ENCODE measurements at regions not wholly inside any gene's neighbourhood (a gene's known extent, or its start where the extent isn't known, plus 50 kb on each side); places are given as distances from the start of the nearest gene placed in this dataset.

GRCh38 chr21:25036775-25037174, 570.5 kb downstream of the MRPL39 start:
- H3K4me3 ChIP-seq (ENCODE audit: low read depth in 1 of 3, low read length in 3 of 3), result no peak overlapping the region
- no peaks in the 10 kb centered on the region for H3K4me1 ChIP-seq (ENCODE audit: control insufficient read depth in 3 of 3, insufficient read depth in 2 of 3, low read depth in 1 of 3, low read length in 2 of 3)
- H3K27ac ChIP-seq (ENCODE audit: low read depth in 1 of 3, low read length in 2 of 3), result no peak overlapping the region
- FAIRE-seq (no peak), DNase-seq (no peak)
- H3K27me3 ChIP-seq (ENCODE audit: control insufficient read depth in 3 of 3, insufficient read depth in 3 of 3, low read length in 3 of 3), result no peaks in the 10 kb centered on the region
- no peaks in the 10 kb centered on the region for H3K9me3 ChIP-seq (ENCODE audit: control insufficient read depth in 2 of 2, insufficient read depth in 1 of 2, low read depth in 1 of 2, low read length in 1 of 2)
- no peaks in the 10 kb centered on the region for H3K36me3 ChIP-seq (ENCODE audit: control insufficient read depth in 3 of 3, insufficient read depth in 2 of 3, low read depth in 1 of 3, low read length in 3 of 3)
- WGBS, 3 donors, result 73 to 92% (median 77%) methylated on average over 1 of the region's 1 CpG

GRCh38 chr21:25031750-25032149, 575.5 kb downstream of the MRPL39 start:
- 66 to 77% (median 76%) methylated on average over 5 of the region's 5 CpGs for WGBS, 3 donors
- DNase-seq, result no peak

GRCh38 chr21:25029580-25029979, 577.7 kb downstream of the MRPL39 start:
- no peak overlapping the region for H3K27ac ChIP-seq (ENCODE audit: low read depth in 1 of 3, low read length in 2 of 3)
- peaks cover 0 to 4% of the 10 kb centered on the region in 2 donors for H3K9me3 ChIP-seq (ENCODE audit: control insufficient read depth in 2 of 2, insufficient read depth in 1 of 2, low read depth in 1 of 2, low read length in 1 of 2)
- 35 to 60% (median 49%) methylated on average over 3 of the region's 3 CpGs for WGBS, 3 donors
- no peak for FAIRE-seq
- no peaks in the 10 kb centered on the region for H3K36me3 ChIP-seq (ENCODE audit: control insufficient read depth in 3 of 3, insufficient read depth in 2 of 3, low read depth in 1 of 3, low read length in 3 of 3)
- no peaks in the 10 kb centered on the region for H3K27me3 ChIP-seq (ENCODE audit: control insufficient read depth in 3 of 3, insufficient read depth in 3 of 3, low read length in 3 of 3)
- H3K4me1 ChIP-seq (ENCODE audit: control insufficient read depth in 3 of 3, insufficient read depth in 2 of 3, low read depth in 1 of 3, low read length in 2 of 3), result no peaks in the 10 kb centered on the region
- DNase-seq, result no peak
- no peak overlapping the region for H3K4me3 ChIP-seq (ENCODE audit: low read depth in 1 of 3, low read length in 3 of 3)

More at GRCh38 chr21:25031750-25032149, 575.5 kb downstream of the MRPL39 start:
- no peaks in the 10 kb centered on the region for H3K36me3 ChIP-seq (ENCODE audit: control insufficient read depth in 3 of 3, insufficient read depth in 2 of 3, low read depth in 1 of 3, low read length in 3 of 3)
- FAIRE-seq, result no peak
- H3K4me3 ChIP-seq (ENCODE audit: low read depth in 1 of 3, low read length in 3 of 3), result no peak overlapping the region
- no peaks in the 10 kb centered on the region for H3K4me1 ChIP-seq (ENCODE audit: control insufficient read depth in 3 of 3, insufficient read depth in 2 of 3, low read depth in 1 of 3, low read length in 2 of 3)
- H3K27me3 ChIP-seq (ENCODE audit: control insufficient read depth in 3 of 3, insufficient read depth in 3 of 3, low read length in 3 of 3), result no peaks in the 10 kb centered on the region
- no peak overlapping the region for H3K27ac ChIP-seq (ENCODE audit: low read depth in 1 of 3, low read length in 2 of 3)
- H3K9me3 ChIP-seq (ENCODE audit: control insufficient read depth in 2 of 2, insufficient read depth in 1 of 2, low read depth in 1 of 2, low read length in 1 of 2), result no peaks in the 10 kb centered on the region

GRCh38 chr21:25025596-25025995, 581.7 kb downstream of the MRPL39 start:
- no peak for FAIRE-seq
- Histone ChIP-seq H3K27ac (ENCODE audit: low read depth in 1 of 3, low read length in 2 of 3) (no peak overlapping the region), H3K9me3 (ENCODE audit: control insufficient read depth in 2 of 2, insufficient read depth in 1 of 2, low read depth in 1 of 2, low read length in 1 of 2) (peaks cover 0 to 7% of the 10 kb centered on the region in 2 donors), H3K36me3 (ENCODE audit: control insufficient read depth in 3 of 3, insufficient read depth in 2 of 3, low read depth in 1 of 3, low read length in 3 of 3) (no peaks in the 10 kb centered on the region), H3K27me3 (ENCODE audit: control insufficient read depth in 3 of 3, insufficient read depth in 3 of 3, low read length in 3 of 3) (no peaks in the 10 kb centered on the region), H3K4me3 (ENCODE audit: low read depth in 1 of 3, low read length in 3 of 3) (no peak overlapping the region), H3K4me1 (ENCODE audit: control insufficient read depth in 3 of 3, insufficient read depth in 2 of 3, low read depth in 1 of 3, low read length in 2 of 3) (no peaks in the 10 kb centered on the region)
- WGBS, 3 donors, result 82 to 90% (median 88%) methylated on average over 2 of the region's 2 CpGs
- no peak for DNase-seq

GRCh38 chr21:25024639-25025038, 582.6 kb downstream of the MRPL39 start:
- DNase-seq (no peak), FAIRE-seq (no peak)
- Histone ChIP-seq H3K4me1 (ENCODE audit: control insufficient read depth in 3 of 3, insufficient read depth in 2 of 3, low read depth in 1 of 3, low read length in 2 of 3) (no peaks in the 10 kb centered on the region), H3K4me3 (ENCODE audit: low read depth in 1 of 3, low read length in 3 of 3) (no peak overlapping the region), H3K27me3 (ENCODE audit: control insufficient read depth in 3 of 3, insufficient read depth in 3 of 3, low read length in 3 of 3) (no peaks in the 10 kb centered on the region), H3K9me3 (ENCODE audit: control insufficient read depth in 2 of 2, insufficient read depth in 1 of 2, low read depth in 1 of 2, low read length in 1 of 2) (peaks cover 0 to 7% of the 10 kb centered on the region in 2 donors), H3K27ac (ENCODE audit: low read depth in 1 of 3, low read length in 2 of 3) (no peak overlapping the region), H3K36me3 (ENCODE audit: control insufficient read depth in 3 of 3, insufficient read depth in 2 of 3, low read depth in 1 of 3, low read length in 3 of 3) (no peaks in the 10 kb centered on the region)
- 74 to 91% (median 81%) methylated on average over 3 of the region's 3 CpGs for WGBS, 3 donors

GRCh38 chr21:25005388-25005787, 601.9 kb downstream of the MRPL39 start:
- H3K36me3 ChIP-seq (ENCODE audit: control insufficient read depth in 3 of 3, insufficient read depth in 2 of 3, low read depth in 1 of 3, low read length in 3 of 3), result no peaks in the 10 kb centered on the region
- WGBS, 3 donors, result 78 to 81% (median 80%) methylated on average over 7 of the region's 7 CpGs
- no peak for FAIRE-seq
- H3K27ac ChIP-seq (ENCODE audit: low read depth in 1 of 3, low read length in 2 of 3), result no peak overlapping the region
- no peaks in the 10 kb centered on the region for H3K9me3 ChIP-seq (ENCODE audit: control insufficient read depth in 2 of 2, insufficient read depth in 1 of 2, low read depth in 1 of 2, low read length in 1 of 2)
- H3K4me1 ChIP-seq (ENCODE audit: control insufficient read depth in 3 of 3, insufficient read depth in 2 of 3, low read depth in 1 of 3, low read length in 2 of 3), result no peaks in the 10 kb centered on the region
- no peak for DNase-seq
- no peaks in the 10 kb centered on the region for H3K27me3 ChIP-seq (ENCODE audit: control insufficient read depth in 3 of 3, insufficient read depth in 3 of 3, low read length in 3 of 3)
- no peak overlapping the region for H3K4me3 ChIP-seq (ENCODE audit: low read depth in 1 of 3, low read length in 3 of 3)

GRCh38 chr21:25002676-25003075, 604.6 kb downstream of the MRPL39 start:
- Histone ChIP-seq H3K27me3 (ENCODE audit: control insufficient read depth in 3 of 3, insufficient read depth in 3 of 3, low read length in 3 of 3) (no peaks in the 10 kb centered on the region), H3K4me1 (ENCODE audit: control insufficient read depth in 3 of 3, insufficient read depth in 2 of 3, low read depth in 1 of 3, low read length in 2 of 3) (no peaks in the 10 kb centered on the region), H3K27ac (ENCODE audit: low read depth in 1 of 3, low read length in 2 of 3) (no peak overlapping the region), H3K36me3 (ENCODE audit: control insufficient read depth in 3 of 3, insufficient read depth in 2 of 3, low read depth in 1 of 3, low read length in 3 of 3) (no peaks in the 10 kb centered on the region), H3K9me3 (ENCODE audit: control insufficient read depth in 2 of 2, insufficient read depth in 1 of 2, low read depth in 1 of 2, low read length in 1 of 2) (no peaks in the 10 kb centered on the region), H3K4me3 (ENCODE audit: low read depth in 1 of 3, low read length in 3 of 3) (no peak overlapping the region)
- whole genome bisulfite sequencing, 3 donors, result 29 to 65% (median 40%) methylated on average over 2 of the region's 2 CpGs
- FAIRE-seq, result no peak
- DNase-seq, result no peak

GRCh38 chr21:24995216-24995615, 612.1 kb downstream of the MRPL39 start:
- H3K27ac ChIP-seq (ENCODE audit: low read depth in 1 of 3, low read length in 2 of 3), result peak overlapping the region in 1 of 3 donors; percentile 48
- DNase-seq (no peak), FAIRE-seq (no peak)
- H3K27me3 ChIP-seq (ENCODE audit: control insufficient read depth in 3 of 3, insufficient read depth in 3 of 3, low read length in 3 of 3), result no peaks in the 10 kb centered on the region
- no peaks in the 10 kb centered on the region for H3K36me3 ChIP-seq (ENCODE audit: control insufficient read depth in 3 of 3, insufficient read depth in 2 of 3, low read depth in 1 of 3, low read length in 3 of 3)
- WGBS, 3 donors, result 15 to 22% (median 17%) methylated on average over 3 of the region's 3 CpGs
- H3K4me3 ChIP-seq (ENCODE audit: low read depth in 1 of 3, low read length in 3 of 3), result no peak overlapping the region
- H3K4me1 ChIP-seq (ENCODE audit: control insufficient read depth in 3 of 3, insufficient read depth in 2 of 3, low read depth in 1 of 3, low read length in 2 of 3), result no peaks in the 10 kb centered on the region
- peaks cover 2 to 3% of the 10 kb centered on the region in 2 donors for H3K9me3 ChIP-seq (ENCODE audit: control insufficient read depth in 2 of 2, insufficient read depth in 1 of 2, low read depth in 1 of 2, low read length in 1 of 2)

- DNase-seq, result no peak
- no peak for FAIRE-seq
- Histone ChIP-seq H3K4me3 (ENCODE audit: low read depth in 1 of 3, low read length in 3 of 3) (no peak overlapping the region), H3K9me3 (ENCODE audit: control insufficient read depth in 2 of 2, insufficient read depth in 1 of 2, low read depth in 1 of 2, low read length in 1 of 2) (peaks cover 2 to 3% of the 10 kb centered on the region in 2 donors), H3K4me1 (ENCODE audit: control insufficient read depth in 3 of 3, insufficient read depth in 2 of 3, low read depth in 1 of 3, low read length in 2 of 3) (no peaks in the 10 kb centered on the region), H3K27me3 (ENCODE audit: control insufficient read depth in 3 of 3, insufficient read depth in 3 of 3, low read length in 3 of 3) (no peaks in the 10 kb centered on the region), H3K27ac (ENCODE audit: low read depth in 1 of 3, low read length in 2 of 3) (peak overlapping the region in 1 of 3 donors; percentile 48), H3K36me3 (ENCODE audit: control insufficient read depth in 3 of 3, insufficient read depth in 2 of 3, low read depth in 1 of 3, low read length in 3 of 3) (no peaks in the 10 kb centered on the region)
- 74 to 81% (median 76%) methylated on average over 4 of the region's 4 CpGs for WGBS, 3 donors
Measured at GRCh38 chr21:24994717-24995116, 612.6 kb downstream of the MRPL39 start.
